Progenitor cell of endocrine pancreas (in vitro differentiated cells): ENCODE measurements at regions not wholly inside any gene's neighbourhood (a gene's known extent, or its start where the extent isn't known, plus 50 kb on each side); places are given as distances from the start of the nearest gene placed in this dataset.

Experiments
- DNase-seq: peaks from one replicate; pipeline ENCODE4 v3.0.0; 2021; ENCODE audit warnings: low spot score; ENCODE audit not compliant: unreplicated experiment
- H3K27ac Mint-ChIP-seq: 2 replicates; pipeline ENCODE4 v1.8.0; 2021; ENCODE audit warnings: mild to moderate bottlenecking, moderate library complexity, mixed read lengths
- H3K27me3 Mint-ChIP-seq: 2 replicates; pipeline ENCODE4 v1.8.0; 2021; ENCODE audit warnings: mixed read lengths
- H3K36me3 Mint-ChIP-seq: 2 replicates; pipeline ENCODE4 v1.8.0; 2022; ENCODE audit warnings: mixed read lengths; ENCODE audit not compliant: insufficient read depth
- H3K4me1 Mint-ChIP-seq: 2 replicates; pipeline ENCODE4 v1.8.0; 2021; ENCODE audit warnings: low read depth, mixed read lengths
- H3K4me3 Mint-ChIP-seq: 2 replicates; pipeline ENCODE4 v1.8.0; 2021; ENCODE audit warnings: low read depth, mild to moderate bottlenecking, moderate library complexity, mixed read lengths
- H3K9me3 Mint-ChIP-seq: 2 replicates; pipeline ENCODE4 v1.8.0; 2021; ENCODE audit warnings: low read depth, mixed read lengths
- CTCF ChIP-seq: fragments of 200-600 bp; sonication (generic); IDR thresholded peaks from one replicate; pipeline ENCODE4 v1.5.0; 2021; ENCODE audit warnings: antibody characterized with exemption, mild to moderate bottlenecking; ENCODE audit not compliant: unreplicated experiment

GRCh38 chr2:153420394-153420793 lies 58.2 kb downstream of the RPRM start:
- no peak overlapping the region for H3K27ac Mint-ChIP-seq
- DNase-seq, result no peak
- no peaks in the 10 kb centered on the region for H3K27me3 Mint-ChIP-seq
- H3K4me3 Mint-ChIP-seq, result no peak overlapping the region
- H3K36me3 Mint-ChIP-seq, result no peaks in the 10 kb centered on the region
- no peak for TF ChIP-seq CTCF
- H3K4me1 Mint-ChIP-seq, result no peaks in the 10 kb centered on the region
- no peaks in the 10 kb centered on the region for H3K9me3 Mint-ChIP-seq

- no peaks in the 10 kb centered on the region for H3K27me3 Mint-ChIP-seq
- no peak overlapping the region for H3K4me3 Mint-ChIP-seq
- H3K27ac Mint-ChIP-seq, result no peak overlapping the region
- H3K4me1 Mint-ChIP-seq, result peaks cover 5% of the 10 kb centered on the region
- TF ChIP-seq CTCF, result no peak
- H3K9me3 Mint-ChIP-seq, result no peaks in the 10 kb centered on the region
- no peak for DNase-seq
- no peaks in the 10 kb centered on the region for H3K36me3 Mint-ChIP-seq
These were observed 61.5 kb downstream of the RPRM start for GRCh38 chr2:153417077-153417476.

GRCh38 chr2:153416071-153416470 lies 62.5 kb downstream of the RPRM start:
- TF ChIP-seq CTCF, result no peak

GRCh38 chr2:153408710-153409385 lies 69.7 kb downstream of the RPRM start:
- Mint-ChIP-seq H3K9me3 (no peaks in the 10 kb centered on the region), H3K36me3 (no peaks in the 10 kb centered on the region)
- TF ChIP-seq CTCF, result no peak

More at GRCh38 chr2:153416071-153416470, 62.5 kb downstream of the RPRM start:
- Mint-ChIP-seq H3K27ac (no peak overlapping the region), H3K36me3 (no peaks in the 10 kb centered on the region), H3K9me3 (no peaks in the 10 kb centered on the region), H3K27me3 (no peaks in the 10 kb centered on the region), H3K4me1 (peaks cover 5% of the 10 kb centered on the region), H3K4me3 (no peak overlapping the region)
- DNase-seq, result no peak

GRCh38 chr2:153405196-153405595 lies 73.4 kb downstream of the RPRM start:
- Mint-ChIP-seq H3K27me3 (no peaks in the 10 kb centered on the region), H3K27ac (no peak overlapping the region), H3K9me3 (no peaks in the 10 kb centered on the region), H3K4me1 (peaks cover 3% of the 10 kb centered on the region), H3K4me3 (no peak overlapping the region), H3K36me3 (no peaks in the 10 kb centered on the region)
- DNase-seq, result no peak
- TF ChIP-seq CTCF, result no peak

More at GRCh38 chr2:153408710-153409385, 69.7 kb downstream of the RPRM start:
- peaks cover 8% of the 10 kb centered on the region for H3K4me1 Mint-ChIP-seq
- H3K27ac Mint-ChIP-seq, result no peak overlapping the region
- no peak overlapping the region for H3K4me3 Mint-ChIP-seq
- no peak for DNase-seq
- no peaks in the 10 kb centered on the region for H3K27me3 Mint-ChIP-seq
